ENCODE measurements at regions not wholly inside any gene's neighbourhood (a gene's known extent, or its start where the extent isn't known, plus 50 kb on each side); places are given as distances from the start of the nearest gene placed in this dataset.

DNA sequence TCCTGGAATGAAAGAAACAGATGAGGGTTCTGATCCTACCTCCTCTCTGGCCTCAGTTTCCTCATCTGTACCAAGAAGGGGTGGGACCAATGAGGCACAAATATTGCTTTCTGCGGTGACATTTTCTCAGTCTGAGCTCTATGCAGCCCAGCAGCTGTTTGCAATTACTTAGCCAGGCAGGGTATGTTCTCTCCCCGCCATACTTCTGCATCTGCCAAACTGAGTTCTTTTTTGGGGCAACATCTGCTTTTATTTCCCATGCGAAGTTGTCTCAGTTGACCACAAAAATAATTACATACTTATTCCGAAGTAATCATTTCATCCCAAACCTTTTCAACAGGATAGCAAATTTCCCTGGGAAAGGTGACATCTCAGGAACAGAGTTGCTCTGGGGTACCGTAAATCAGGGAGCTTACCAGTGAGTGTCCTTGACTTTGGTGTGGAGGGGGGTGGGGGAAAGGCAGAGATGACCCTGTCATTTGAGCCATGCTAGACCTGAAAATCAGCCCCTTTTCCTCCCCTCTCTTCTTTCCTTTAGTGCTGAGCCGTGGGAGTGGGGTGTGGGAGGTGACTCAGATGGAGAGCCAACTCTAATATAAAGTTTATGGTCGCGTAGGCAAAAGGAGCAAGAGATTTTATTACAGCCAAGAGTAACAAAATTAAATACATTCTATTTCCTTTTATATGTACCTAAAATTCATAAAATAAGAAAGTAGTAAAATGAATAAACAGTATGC is 165.7 kb upstream of the KL start:
- ATAC-seq (replicated peaks) (no peak), DNase-seq (no peak)
- Mint-ChIP-seq H3K27me3 (peaks cover 25 to 38% of the 10 kb centered on the region in 2 donors), H3K4me3 (no peak overlapping the region), H3K9me3 (no peaks in the 10 kb centered on the region), H3K36me3 (ENCODE audit: insufficient read depth) (no peaks in the 10 kb centered on the region), H3K4me1 (ENCODE audit: low read depth in 2 of 2) (no peaks in the 10 kb centered on the region), H3K27ac (no peak overlapping the region)

DNA sequence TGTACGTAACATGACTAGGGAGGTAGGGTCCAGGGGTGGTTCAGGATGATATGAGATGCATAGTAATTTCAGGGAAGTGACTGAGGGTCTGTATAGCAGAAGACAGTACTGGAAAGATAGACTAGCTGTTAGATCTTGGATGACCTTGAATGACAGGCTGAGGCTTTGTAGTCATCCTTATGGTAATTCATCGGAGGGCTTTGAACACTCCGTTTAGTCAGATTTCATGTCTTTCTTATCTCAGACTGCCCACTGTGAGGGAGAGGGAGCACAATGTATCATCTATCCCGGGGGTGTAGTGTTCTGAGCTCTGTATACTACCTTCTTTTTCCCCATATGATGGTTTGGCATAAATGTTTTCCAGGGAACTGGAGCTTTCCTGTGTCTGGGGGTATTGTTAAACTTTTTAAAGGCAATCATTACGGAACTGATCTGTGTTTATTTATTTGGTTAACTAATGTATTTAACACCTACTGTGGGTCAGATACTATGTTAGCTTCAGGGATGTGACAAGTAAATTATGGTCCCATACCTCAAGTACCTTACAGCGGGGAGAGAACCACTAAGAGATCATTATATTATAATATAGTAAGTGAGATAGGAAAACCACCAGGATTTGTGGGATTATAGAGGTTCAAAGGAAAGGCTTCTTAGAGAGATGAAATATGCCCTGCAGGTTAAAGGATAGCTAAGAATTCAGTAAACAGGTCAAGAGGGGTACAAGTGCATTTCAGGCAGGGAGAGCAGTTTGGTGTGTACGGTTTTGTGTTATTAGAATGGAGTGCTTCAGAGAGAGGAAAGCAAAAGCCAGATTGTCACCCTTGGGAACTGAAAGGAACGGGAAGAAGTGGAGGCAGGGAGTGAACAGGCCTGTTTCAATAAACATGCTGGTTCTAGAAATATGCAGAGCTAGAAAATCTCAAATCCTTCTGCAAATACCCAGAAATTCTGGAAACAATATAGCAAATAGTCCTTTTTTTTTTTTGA is 164.8 kb upstream of the KL start:
- no peak overlapping the region for H3K4me3 Mint-ChIP-seq
- peaks cover 17 to 37% of the 10 kb centered on the region in 2 donors for H3K27me3 Mint-ChIP-seq
- H3K9me3 Mint-ChIP-seq, result no peaks in the 10 kb centered on the region
- H3K36me3 Mint-ChIP-seq (ENCODE audit: insufficient read depth), result no peaks in the 10 kb centered on the region
- DNase-seq (no peak), ATAC-seq (replicated peaks) (no peak)
- no peak overlapping the region for H3K27ac Mint-ChIP-seq
- H3K4me1 Mint-ChIP-seq (ENCODE audit: low read depth in 2 of 2), result no peaks in the 10 kb centered on the region

DNA sequence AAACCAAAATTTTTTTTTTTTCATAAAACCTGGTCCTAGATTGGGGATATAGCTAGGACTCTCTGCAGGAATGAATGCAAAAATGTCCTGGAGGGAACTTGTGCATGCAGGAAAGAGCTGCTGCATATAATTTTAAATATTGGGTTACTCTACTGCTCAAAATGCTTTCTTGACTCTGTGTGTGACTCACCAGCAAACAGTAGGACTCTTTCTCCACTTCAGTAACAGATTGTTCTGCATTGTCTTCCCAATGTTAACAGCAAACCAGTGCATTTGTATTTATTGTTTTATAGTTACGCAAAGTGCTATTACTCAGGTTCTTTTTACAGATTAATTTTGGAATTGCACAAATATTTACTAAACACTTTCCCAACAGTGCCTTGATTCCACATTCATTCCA is 163.7 kb upstream of the KL start:
- H3K4me3 Mint-ChIP-seq, result no peak overlapping the region
- no peak for DNase-seq
- H3K9me3 Mint-ChIP-seq, result no peaks in the 10 kb centered on the region
- peaks cover 10 to 32% of the 10 kb centered on the region in 2 donors for H3K27me3 Mint-ChIP-seq
- H3K4me1 Mint-ChIP-seq (ENCODE audit: low read depth in 2 of 2), result no peaks in the 10 kb centered on the region
- H3K27ac Mint-ChIP-seq, result no peak overlapping the region
- no peak for ATAC-seq (replicated peaks)
- H3K36me3 Mint-ChIP-seq (ENCODE audit: insufficient read depth), result no peaks in the 10 kb centered on the region

- no peaks in the 10 kb centered on the region for H3K4me1 Mint-ChIP-seq (ENCODE audit: low read depth in 2 of 2)
- no peaks in the 10 kb centered on the region for H3K36me3 Mint-ChIP-seq (ENCODE audit: insufficient read depth)
- H3K9me3 Mint-ChIP-seq, result no peaks in the 10 kb centered on the region
- no peak overlapping the region for H3K27ac Mint-ChIP-seq
- no peak for ATAC-seq (replicated peaks)
- no peak for DNase-seq
- H3K27me3 Mint-ChIP-seq, result peaks cover 0 to 10% of the 10 kb centered on the region in 2 donors
- H3K4me3 Mint-ChIP-seq, result no peak overlapping the region
Observed at GRCh38 chr13:32857077-32857476, 159.1 kb upstream of the KL start.

- H3K36me3 Mint-ChIP-seq (ENCODE audit: insufficient read depth), result no peaks in the 10 kb centered on the region
- H3K9me3 Mint-ChIP-seq, result no peaks in the 10 kb centered on the region
- peaks cover 0 to 10% of the 10 kb centered on the region in 2 donors for H3K27me3 Mint-ChIP-seq
- ATAC-seq (replicated peaks) (no peak), DNase-seq (no peak)
- no peaks in the 10 kb centered on the region for H3K4me1 Mint-ChIP-seq (ENCODE audit: low read depth in 2 of 2)
- H3K4me3 Mint-ChIP-seq, result no peak overlapping the region
- H3K27ac Mint-ChIP-seq, result no peak overlapping the region
Observed at GRCh38 chr13:32857689-32858088, 158.5 kb upstream of the KL start.

GRCh38 chr13:32859707-32860292 is 156.4 kb upstream of the KL start:
- no peaks in the 10 kb centered on the region for H3K27me3 Mint-ChIP-seq
- H3K27ac Mint-ChIP-seq, result no peak overlapping the region
- H3K4me3 Mint-ChIP-seq, result no peak overlapping the region
- H3K4me1 Mint-ChIP-seq (ENCODE audit: low read depth in 2 of 2), result no peaks in the 10 kb centered on the region
- H3K9me3 Mint-ChIP-seq, result no peaks in the 10 kb centered on the region
- no peaks in the 10 kb centered on the region for H3K36me3 Mint-ChIP-seq (ENCODE audit: insufficient read depth)
- DNase-seq, result no peak
- ATAC-seq (replicated peaks), result no peak

GRCh38 chr13:32861304-32861703 is 154.9 kb upstream of the KL start:
- Mint-ChIP-seq H3K27me3 (no peaks in the 10 kb centered on the region), H3K9me3 (no peaks in the 10 kb centered on the region), H3K4me3 (no peak overlapping the region), H3K27ac (no peak overlapping the region), H3K4me1 (ENCODE audit: low read depth in 2 of 2) (no peaks in the 10 kb centered on the region), H3K36me3 (ENCODE audit: insufficient read depth) (no peaks in the 10 kb centered on the region)
- no peak for DNase-seq
- ATAC-seq (replicated peaks), result no peak

- no peak overlapping the region for H3K27ac Mint-ChIP-seq
- H3K36me3 Mint-ChIP-seq (ENCODE audit: insufficient read depth), result no peaks in the 10 kb centered on the region
- DNase-seq (no peak), ATAC-seq (replicated peaks) (no peak)
- no peaks in the 10 kb centered on the region for H3K9me3 Mint-ChIP-seq
- H3K4me3 Mint-ChIP-seq, result no peak overlapping the region
- no peaks in the 10 kb centered on the region for H3K4me1 Mint-ChIP-seq (ENCODE audit: low read depth in 2 of 2)
- H3K27me3 Mint-ChIP-seq, result no peaks in the 10 kb centered on the region
Observed at GRCh38 chr13:32863596-32863995, 152.6 kb upstream of the KL start.

DNA sequence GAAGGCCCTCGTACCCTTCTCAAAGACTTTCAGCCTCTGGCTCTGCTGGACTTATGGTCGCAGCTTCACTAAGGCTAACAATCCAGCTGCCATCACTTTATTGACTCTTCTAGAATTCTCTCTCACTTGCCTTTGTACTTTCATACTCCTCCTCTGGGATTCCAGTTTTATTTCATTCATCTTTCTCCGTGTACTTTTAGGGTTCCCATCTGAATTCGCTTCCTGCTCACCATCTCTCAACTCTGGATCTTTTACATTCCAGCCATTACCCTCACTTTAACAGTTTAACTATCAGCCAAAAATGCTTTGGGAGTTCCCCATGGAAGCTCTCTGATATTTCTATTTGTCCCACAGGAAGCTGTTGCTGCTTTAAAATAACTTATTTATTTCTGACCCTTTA is 149.3 kb upstream of the KL start:
- no peak for ATAC-seq (replicated peaks)
- H3K4me3 Mint-ChIP-seq, result no peak overlapping the region
- H3K27ac Mint-ChIP-seq, result no peak overlapping the region
- no peaks in the 10 kb centered on the region for H3K36me3 Mint-ChIP-seq (ENCODE audit: insufficient read depth)
- H3K4me1 Mint-ChIP-seq (ENCODE audit: low read depth in 2 of 2), result no peaks in the 10 kb centered on the region
- H3K9me3 Mint-ChIP-seq, result no peaks in the 10 kb centered on the region
- DNase-seq, result no peak
- peaks cover 0 to 11% of the 10 kb centered on the region in 2 donors for H3K27me3 Mint-ChIP-seq

DNA sequence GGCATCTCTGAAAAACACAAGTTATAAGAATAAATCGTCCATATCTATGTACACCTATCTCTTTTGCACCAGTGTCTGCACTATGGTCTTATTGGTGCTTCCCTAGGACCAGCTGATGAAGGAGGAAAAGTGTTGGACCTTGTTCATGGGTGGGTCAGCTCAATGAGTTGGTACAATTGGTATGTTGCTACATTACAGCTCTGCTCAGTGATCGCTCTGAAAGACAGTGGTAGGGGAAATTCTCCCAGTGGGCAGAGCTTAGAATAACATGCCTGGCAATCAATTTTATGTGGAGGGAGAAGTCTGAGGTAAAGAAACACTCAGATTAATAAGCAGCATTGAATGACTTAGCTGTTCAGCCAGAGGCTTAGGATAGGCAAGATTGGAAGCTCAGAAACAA is 138.7 kb upstream of the KL start:
- DNase-seq (no peak), ATAC-seq (replicated peaks) (no peak)
- no peak overlapping the region for H3K27ac Mint-ChIP-seq
- H3K4me3 Mint-ChIP-seq, result no peak overlapping the region
- H3K27me3 Mint-ChIP-seq, result peaks cover 0 to 18% of the 10 kb centered on the region in 2 donors
- H3K36me3 Mint-ChIP-seq (ENCODE audit: insufficient read depth), result no peaks in the 10 kb centered on the region
- no peaks in the 10 kb centered on the region for H3K4me1 Mint-ChIP-seq (ENCODE audit: low read depth in 2 of 2)
- no peaks in the 10 kb centered on the region for H3K9me3 Mint-ChIP-seq

- Mint-ChIP-seq H3K4me1 (ENCODE audit: low read depth in 2 of 2) (no peaks in the 10 kb centered on the region), H3K4me3 (no peak overlapping the region)
Observed at GRCh38 chr13:32878163-32878562, 138.1 kb upstream of the KL start.

GRCh38 chr13:32880636-32881035 is 135.6 kb upstream of the KL start:
- Mint-ChIP-seq H3K4me3 (no peak overlapping the region), H3K4me1 (ENCODE audit: low read depth in 2 of 2) (no peaks in the 10 kb centered on the region), H3K9me3 (no peaks in the 10 kb centered on the region), H3K27me3 (peaks cover 0 to 26% of the 10 kb centered on the region in 2 donors), H3K36me3 (ENCODE audit: insufficient read depth) (no peaks in the 10 kb centered on the region), H3K27ac (no peak overlapping the region)
- ATAC-seq (replicated peaks) (no peak), DNase-seq (no peak)

More at GRCh38 chr13:32878163-32878562, 138.1 kb upstream of the KL start:
- Mint-ChIP-seq H3K27me3 (peaks cover 0 to 15% of the 10 kb centered on the region in 2 donors), H3K27ac (no peak overlapping the region), H3K9me3 (no peaks in the 10 kb centered on the region), H3K36me3 (ENCODE audit: insufficient read depth) (no peaks in the 10 kb centered on the region)
- DNase-seq, result no peak
- no peak for ATAC-seq (replicated peaks)

- H3K4me3 Mint-ChIP-seq, result no peak overlapping the region
- DNase-seq, result no peak
- peaks cover 0 to 26% of the 10 kb centered on the region in 2 donors for H3K27me3 Mint-ChIP-seq
- H3K27ac Mint-ChIP-seq, result no peak overlapping the region
- no peaks in the 10 kb centered on the region for H3K9me3 Mint-ChIP-seq
- no peaks in the 10 kb centered on the region for H3K36me3 Mint-ChIP-seq (ENCODE audit: insufficient read depth)
- H3K4me1 Mint-ChIP-seq (ENCODE audit: low read depth in 2 of 2), result no peaks in the 10 kb centered on the region
- ATAC-seq (replicated peaks), result no peak
Observed at GRCh38 chr13:32881074-32881776, 135.0 kb upstream of the KL start.
